ENCODE measurements at regions not wholly inside any gene's neighbourhood (a gene's known extent, or its start where the extent isn't known, plus 50 kb on each side); places are given as distances from the start of the nearest gene placed in this dataset.
"Not testable (repeated sequence)": the region's sequence is repeated elsewhere in the genome, so short reads cannot be mapped to it uniquely, and the experiment has no call there.

DNA sequence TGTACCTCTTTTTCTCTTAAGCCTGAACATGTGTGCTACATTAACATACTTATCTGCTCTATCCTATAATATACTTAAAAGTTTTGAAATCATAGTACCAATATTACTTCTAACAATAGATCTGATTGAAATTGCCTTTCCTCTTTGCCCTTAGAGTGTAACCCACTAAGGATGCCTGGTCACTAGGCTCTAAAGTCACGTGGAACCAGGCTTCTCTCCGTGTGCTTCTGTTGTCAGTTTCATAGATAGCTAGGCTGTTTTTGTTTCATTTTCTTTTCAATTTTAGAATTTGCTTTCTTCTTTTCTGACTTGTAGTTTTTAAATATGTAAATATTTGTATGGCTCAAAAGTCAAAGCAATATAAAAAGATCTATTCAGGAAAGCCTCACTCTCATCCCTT lies 100.5 kb upstream of the PZP start:
- not testable (repeated sequence) for DNase-seq (ENCODE audit: low read depth)

DNA sequence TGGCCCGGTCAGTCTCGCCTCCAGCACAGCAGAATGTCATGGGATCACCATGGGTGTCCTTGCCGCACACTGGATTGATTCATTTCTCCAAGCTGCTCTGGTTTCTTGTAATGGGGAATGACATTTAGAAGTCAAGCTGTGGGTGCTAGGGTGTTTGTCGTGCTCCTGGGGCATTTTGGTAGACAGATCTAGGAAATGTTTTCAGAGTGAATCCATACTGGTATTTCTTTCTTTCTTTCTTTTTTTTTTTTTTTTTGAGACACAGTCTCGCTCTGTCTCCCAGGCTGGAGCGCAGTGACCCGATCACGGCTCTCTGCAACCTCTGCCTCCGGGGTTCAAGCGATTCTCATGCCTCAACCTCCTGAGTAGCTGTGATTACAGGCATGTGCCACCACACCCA lies 100.0 kb upstream of the PZP start:
- not testable (repeated sequence) for DNase-seq (ENCODE audit: low read depth)

DNA sequence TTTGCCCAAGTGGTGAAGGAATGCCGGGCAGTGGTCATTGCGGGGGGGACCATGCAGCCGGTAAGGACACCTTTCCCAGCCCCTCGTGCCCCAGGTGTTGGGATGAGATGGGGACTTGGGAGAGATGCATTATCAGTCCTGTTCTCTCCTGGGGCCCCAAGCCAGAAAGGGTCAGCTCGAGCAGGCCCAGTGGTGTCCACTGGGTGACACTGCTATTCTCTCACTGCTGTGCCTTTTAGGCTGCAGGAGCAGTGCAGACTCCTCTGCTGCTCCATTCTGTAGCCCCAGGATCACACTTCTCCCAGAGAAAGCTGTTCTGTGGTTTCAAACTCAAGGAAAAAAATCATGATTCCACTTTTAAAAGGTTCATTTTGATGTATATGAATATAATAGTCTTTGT lies 99.1 kb upstream of the PZP start:
- not testable (repeated sequence) for DNase-seq (ENCODE audit: low read depth)

DNA sequence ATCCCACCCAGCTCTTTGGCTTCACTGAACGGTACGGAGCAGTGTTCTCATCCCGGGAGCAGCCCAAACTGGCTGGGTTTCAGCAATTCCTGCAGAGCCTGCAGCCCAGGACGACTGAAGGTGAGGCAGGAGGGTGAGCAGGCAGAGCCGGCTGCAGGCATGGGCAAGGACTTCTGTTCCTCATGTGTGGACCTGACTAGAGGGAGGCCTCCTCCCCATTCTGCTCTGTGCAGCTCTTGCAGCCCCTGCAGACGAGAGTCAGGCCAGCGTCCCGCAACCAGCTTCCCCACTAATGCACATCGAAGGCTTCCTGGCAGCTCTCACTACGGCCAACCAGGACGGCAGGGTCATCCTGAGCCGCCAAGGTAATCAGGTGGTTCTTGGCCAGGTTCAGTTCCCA lies 97.8 kb upstream of the PZP start:
- not testable (repeated sequence) for DNase-seq (ENCODE audit: low read depth)

DNA sequence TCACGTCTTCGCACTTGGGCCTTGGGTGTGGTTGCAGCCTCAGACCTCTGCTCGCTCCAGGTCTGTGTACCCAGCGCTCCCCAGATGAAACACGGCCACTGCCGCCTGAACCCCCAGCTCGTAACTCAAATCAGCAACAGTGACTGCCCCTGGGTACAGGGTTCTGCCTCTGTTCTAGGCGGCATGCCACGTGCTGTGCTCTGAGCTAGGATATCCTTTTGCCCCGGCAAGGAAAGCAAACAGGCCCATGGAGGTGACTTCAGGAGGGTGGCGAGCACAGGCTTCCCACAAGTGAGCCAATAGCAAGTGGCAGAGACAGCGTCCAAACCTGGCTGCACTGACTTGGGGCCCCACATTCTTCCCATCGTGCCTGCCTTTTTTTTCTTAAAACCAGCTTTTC lies 96.3 kb upstream of the PZP start:
- DNase-seq (ENCODE audit: low read depth) = not testable (repeated sequence)

DNA sequence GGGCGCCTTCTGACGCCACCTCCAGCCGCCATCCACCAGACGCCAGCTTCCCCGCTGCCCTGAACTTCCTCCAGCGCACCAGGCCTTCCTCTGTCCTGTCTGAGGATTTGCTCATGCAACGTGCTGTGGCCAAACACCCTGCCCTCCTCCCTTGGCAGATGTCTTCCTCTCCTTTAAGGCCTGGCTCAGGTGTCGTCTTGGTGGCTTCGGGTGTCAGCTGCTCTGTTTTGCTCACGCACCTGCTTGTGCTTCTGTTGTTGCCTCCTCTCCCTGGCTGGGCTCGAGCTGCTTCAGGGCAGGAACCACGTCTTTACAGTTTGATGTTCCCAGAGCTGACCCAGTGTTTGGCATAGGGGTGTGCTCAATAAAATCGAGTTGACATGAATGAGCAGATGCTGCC lies 87.7 kb upstream of the PZP start:
- not testable (repeated sequence) for DNase-seq (ENCODE audit: low read depth)

DNA sequence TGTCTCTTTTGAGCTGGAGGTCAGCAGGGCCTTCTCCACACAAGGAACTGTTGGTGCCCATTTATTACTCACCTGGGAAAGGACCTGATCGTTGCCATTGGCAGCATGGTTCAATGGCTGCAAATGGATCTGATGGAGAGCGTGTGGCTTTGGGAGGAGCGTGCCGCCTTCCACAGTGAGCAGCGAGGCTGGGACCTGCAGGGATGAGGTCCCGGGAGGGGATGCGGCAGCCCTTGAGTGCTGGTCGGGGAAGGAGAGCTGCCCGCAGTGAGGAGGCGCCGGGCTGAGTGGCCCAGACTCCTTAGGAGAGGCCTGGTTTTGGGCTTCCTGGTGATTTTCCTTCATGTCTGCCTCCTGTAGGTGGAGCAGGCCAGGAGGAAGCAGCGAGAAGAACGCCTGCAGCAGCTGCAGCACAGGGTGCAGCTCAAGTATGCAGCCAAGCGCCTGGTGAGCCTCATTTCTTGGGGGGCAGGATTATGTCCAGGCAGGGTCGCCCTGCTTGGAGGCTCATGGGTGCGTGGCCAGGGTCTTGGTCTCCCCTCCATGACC lies 86.0 kb upstream of the PZP start:
- not testable (repeated sequence) for DNase-seq (ENCODE audit: low read depth)

DNA sequence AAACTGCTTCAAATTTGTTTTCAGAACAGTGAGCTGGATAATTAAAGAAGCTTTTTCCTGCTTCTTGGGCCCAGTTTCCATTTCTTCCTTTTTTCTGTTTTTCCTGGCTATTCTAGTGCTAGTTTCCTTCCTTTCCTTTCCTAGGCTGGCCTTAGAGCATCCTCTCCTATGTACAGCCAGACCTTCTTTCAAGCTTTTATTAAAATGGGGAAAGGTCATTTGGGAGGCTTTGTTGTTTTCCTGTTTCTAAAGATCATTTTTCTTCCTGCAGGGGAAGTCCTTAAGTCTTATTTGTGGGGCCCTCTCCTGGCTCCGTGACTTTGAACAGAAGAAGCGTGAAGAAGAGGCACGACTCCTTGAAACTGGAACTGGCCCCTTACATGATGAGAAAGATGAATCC lies 85.2 kb upstream of the PZP start:
- not testable (repeated sequence) for DNase-seq (ENCODE audit: low read depth)

DNA sequence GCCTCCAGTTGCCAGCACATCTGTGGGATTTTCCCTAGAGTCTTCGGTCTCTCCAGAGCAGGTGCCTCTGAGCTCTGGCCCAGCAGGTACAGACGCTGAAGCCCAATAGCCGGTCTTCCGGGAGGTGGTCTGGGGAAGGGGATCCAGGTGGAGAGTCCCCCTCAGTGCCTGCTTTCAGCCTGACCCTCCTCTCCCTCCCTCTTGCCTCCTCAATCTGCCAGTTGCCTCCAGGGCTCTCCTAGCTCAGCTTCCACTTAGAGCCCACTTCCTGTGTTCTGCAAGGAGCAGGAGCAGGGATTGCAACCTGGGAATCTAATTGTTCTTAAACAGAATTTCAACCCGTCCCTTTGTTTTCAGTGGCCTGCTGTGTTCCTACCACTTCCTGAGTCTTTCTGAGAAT lies 81.8 kb upstream of the PZP start:
- DNase-seq (ENCODE audit: low read depth) = not testable (repeated sequence)

DNA sequence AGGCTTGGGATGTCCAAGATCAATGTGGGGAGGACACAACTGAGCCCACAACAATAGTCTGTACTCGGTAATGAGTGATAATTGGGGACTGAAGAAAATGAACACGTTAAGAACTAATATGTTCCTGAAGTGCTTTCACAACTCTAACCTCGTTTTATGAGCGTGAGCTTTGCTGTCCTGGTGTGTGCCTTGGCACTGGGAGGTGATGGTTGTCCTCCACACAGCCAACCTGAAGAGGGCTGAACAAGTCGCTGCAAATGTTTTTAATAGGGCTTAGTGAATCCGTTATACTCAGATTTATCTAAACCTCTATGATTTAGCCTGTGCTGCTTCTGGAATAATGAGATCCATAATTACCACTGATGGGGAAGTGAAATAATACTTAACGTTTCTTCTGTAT lies 76.5 kb upstream of the PZP start:
- not testable (repeated sequence) for DNase-seq (ENCODE audit: low read depth)

DNA sequence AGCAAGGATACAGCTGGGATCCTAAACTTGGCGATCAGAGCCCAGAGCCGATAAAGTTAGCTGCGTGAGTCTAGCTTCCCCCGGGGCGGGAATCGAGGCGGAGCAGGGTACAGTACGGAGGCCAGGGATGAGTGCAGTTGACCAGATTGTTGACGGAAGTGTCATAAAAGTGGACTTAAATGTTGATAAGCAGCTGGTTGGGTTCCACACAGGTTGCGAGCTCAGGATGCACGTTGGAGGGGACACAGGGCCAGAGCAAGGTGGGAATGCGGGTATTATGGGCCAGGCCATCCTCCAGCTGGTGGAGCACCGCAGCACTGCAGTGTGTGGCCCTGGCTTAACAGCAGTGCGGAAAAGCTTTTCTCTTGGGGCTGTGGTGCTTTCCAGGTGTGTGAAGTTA lies 76.0 kb upstream of the PZP start:
- not testable (repeated sequence) for DNase-seq (ENCODE audit: low read depth)

DNA sequence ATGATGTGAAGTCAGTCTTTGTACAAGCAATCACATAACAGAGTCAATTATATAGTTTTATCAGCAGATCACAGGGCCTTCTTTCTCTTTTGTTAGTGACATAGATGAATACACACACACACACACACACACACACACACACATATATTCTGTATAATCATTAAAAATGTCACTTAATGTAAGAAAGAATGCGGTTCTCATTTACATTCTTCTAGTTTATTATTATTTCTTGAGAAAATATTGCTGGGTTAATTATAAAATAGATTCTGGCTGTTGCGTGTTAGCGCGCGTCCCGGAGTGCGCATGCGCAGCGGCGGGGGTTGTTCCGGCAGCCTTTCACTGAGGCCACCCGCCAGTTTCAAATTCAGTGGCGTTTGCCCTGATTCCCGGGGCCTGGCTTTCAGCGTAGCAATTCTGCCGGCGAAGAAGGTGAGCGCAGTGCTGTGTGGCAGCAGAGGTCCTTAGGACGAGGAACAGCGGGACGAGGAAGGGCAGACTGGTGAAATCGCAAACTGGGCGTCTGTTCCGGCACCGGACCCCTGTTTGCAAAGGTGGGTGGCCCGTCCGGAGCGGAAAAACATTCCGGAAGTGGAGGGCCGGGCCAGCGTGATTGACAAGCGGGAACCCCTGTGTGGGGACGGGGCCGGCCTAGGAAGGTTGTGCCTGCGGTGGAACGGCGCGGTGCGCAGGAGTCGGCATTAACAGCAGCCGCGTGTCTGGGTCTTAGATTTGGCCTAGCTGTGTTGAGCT lies 75.3 kb upstream of the PZP start:
- not testable (repeated sequence) for DNase-seq (ENCODE audit: low read depth)

DNA sequence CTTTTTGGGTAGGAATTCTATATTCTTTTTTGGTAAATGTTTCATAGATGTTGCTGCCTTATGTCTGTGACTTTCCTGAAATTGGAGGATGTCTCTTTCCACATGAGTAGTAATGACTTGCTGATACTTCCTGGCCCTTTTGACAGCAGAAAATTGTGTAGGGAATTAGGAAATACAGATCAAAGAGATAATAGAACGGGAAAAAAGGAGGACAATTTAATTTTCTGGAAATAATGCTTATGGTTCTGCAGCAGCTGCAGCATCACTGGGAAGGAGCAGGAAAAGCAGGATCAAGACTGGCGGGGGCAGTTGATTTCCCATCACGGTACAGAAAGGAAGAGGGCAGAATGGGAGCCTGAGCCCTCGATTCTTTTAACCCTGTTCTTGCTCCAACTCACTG lies 68.8 kb upstream of the PZP start:
- no peak for DNase-seq (ENCODE audit: low read depth)

DNA sequence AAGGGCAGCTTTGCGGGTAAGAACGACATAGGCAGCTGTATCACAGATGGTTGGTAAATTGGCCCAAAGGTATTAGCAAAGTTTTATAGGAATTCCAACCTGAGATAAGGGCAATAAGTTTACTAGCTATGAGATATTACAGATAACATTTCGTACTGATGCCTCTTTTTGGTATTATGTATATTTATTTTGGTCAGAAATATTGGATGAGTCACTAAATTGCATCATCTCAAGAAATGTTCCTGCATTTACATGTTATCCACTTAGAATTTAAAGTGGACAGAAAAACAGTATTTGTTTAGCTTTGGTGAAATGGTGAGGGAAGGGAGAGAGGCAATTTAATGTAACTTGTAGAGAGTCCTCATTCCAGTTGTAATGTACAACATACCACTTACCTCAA lies 65.1 kb upstream of the PZP start:
- peak; percentile 16 for DNase-seq (ENCODE audit: low read depth)

DNA sequence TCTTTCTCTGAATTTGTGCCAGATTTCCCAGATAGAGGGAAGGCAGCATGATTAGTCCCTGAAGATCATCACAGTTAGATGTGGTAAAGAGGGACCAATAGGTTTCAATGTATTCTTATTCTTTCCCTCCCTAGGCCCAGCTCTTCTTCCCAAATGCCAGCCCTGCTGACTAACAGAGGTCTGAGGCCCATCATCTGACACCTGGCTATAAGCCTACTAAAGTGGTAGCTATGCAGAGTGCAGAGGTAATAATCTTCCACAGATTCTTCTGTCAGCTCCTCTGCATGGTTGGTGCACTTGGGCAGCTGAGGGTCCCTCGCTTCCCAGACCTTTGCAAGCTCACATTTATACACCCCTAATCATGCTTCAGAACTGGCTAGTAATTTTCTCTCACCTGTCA lies 63.7 kb upstream of the PZP start:
- no peak for DNase-seq (ENCODE audit: low read depth)

DNA sequence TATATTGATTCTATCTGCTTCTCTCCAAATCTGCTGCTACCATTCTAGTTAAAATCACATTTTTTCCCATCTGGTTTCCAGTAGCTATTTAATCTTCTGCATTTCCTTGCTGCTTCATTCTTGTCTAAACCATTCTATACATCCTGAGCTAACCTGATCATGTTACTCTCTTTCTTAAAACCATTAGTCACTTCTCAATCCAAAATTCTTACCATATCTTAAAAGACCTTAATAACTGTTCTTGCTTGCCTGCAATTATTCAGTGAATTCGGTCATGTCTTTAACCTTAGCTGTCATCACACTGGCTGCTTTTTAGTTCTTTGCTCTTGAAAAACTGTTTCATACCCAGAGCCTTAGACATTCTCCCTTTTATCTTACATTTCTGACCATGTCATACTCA lies 56.4 kb upstream of the PZP start:
- DNase-seq (ENCODE audit: low read depth) = no peak

DNA sequence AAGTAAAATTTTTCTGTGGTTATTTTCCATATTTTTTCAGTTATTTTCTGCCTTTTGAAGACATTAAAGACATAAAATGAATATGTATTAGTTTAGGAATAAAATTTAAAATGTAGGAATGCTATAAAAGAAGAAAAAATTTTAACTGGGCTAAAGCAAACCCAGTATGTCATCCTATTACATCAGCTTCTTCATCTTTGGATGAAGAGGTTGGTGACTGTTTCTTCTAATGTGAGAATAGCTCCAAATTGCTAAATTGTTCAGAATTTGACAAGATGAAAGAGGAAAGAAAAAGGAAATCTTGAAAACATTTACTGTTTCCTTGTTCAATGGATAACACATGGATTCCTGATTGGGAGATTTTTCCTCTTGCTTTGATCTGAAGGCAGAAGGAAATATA lies 52.7 kb upstream of the PZP start:
- no peak for DNase-seq (ENCODE audit: low read depth)

DNA sequence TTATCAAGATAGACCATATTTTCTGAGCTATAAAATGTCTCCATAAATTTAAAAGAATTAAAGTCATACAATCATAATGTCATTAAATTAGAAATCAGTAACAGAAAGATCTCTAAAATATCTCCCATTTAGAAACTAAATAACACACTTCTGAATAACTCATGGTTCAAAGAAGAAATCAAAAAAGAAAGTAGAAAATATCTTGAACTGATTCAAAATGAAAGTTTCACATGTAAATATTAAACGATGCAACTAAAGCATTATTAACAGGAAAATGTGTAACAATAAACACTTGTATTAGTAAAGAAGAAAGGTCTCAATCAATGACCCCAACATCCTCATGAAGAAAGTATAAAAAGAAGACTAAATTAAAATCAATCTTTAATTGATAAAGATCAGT lies 50.5 kb upstream of the PZP start:
- no peak for DNase-seq (ENCODE audit: low read depth)

All from fibroblast of the conjunctiva (primary cell).